ENCODE measurements at regions not wholly inside any gene's neighbourhood (a gene's known extent, or its start where the extent isn't known, plus 50 kb on each side); places are given as distances from the start of the nearest gene placed in this dataset.

- TF ChIP-seq CTCF (IDR thresholded peaks at IDR 0.05; ENCODE audit: insufficient read depth, missing control alignments), result no peak
- FAIRE-seq, result no peak
These were observed 176.5 kb downstream of the ABCA8 start for GRCh38 chr17:68778726-68779125.

GRCh38 chr17:68777856-68778694, 176.9 kb upstream of the FAM20A start:
- no peak for TF ChIP-seq CTCF (IDR thresholded peaks at IDR 0.05; ENCODE audit: insufficient read depth, missing control alignments)
- FAIRE-seq (no peak), DNase-seq (ENCODE audit: insufficient read length, low spot score) (no peak)

More at GRCh38 chr17:68778726-68779125, 176.5 kb downstream of the ABCA8 start:
- DNase-seq (ENCODE audit: insufficient read length, low spot score), result no peak

- TF ChIP-seq CTCF (IDR thresholded peaks at IDR 0.05; ENCODE audit: insufficient read depth, missing control alignments), result peak; percentile 89
- no peak for FAIRE-seq
- no peak for DNase-seq (ENCODE audit: insufficient read length, low spot score)
These were observed 176.2 kb upstream of the FAM20A start for GRCh38 chr17:68777243-68777855.

- DNase-seq (ENCODE audit: insufficient read length, low spot score) (no peak), FAIRE-seq (no peak)
- no peak for TF ChIP-seq CTCF (IDR thresholded peaks at IDR 0.05; ENCODE audit: insufficient read depth, missing control alignments)
These were observed 175.3 kb upstream of the FAM20A start for GRCh38 chr17:68776451-68776850.

GRCh38 chr17:68775969-68776368, 174.8 kb upstream of the FAM20A start:
- no peak for TF ChIP-seq CTCF (IDR thresholded peaks at IDR 0.05; ENCODE audit: insufficient read depth, missing control alignments)
- FAIRE-seq (no peak), DNase-seq (ENCODE audit: insufficient read length, low spot score) (no peak)

- TF ChIP-seq CTCF (IDR thresholded peaks at IDR 0.05; ENCODE audit: insufficient read depth, missing control alignments), result no peak
- no peak for FAIRE-seq
- no peak for DNase-seq (ENCODE audit: insufficient read length, low spot score)
These were observed 174.2 kb upstream of the FAM20A start for GRCh38 chr17:68775318-68775717.
